GM18511 (cell line): ENCODE measurements at regions not wholly inside any gene's neighbourhood (a gene's known extent, or its start where the extent isn't known, plus 50 kb on each side); places are given as distances from the start of the nearest gene placed in this dataset.

Experiments used
- ATAC-seq: cut with Tn5 transposase; IDR thresholded peaks from one replicate; pipeline ENCODE4 v1.9.1; 2021; ENCODE audit warnings: mild to moderate bottlenecking, moderate library complexity; ENCODE audit not compliant: unreplicated experiment

GRCh38 chr18:4858379-4859127 lies 338.5 kb downstream of the AKAIN1 start:
- ATAC-seq = no peak

- ATAC-seq = no peak
These were observed 342.4 kb downstream of the AKAIN1 start for GRCh38 chr18:4854671-4855070.

- no peak for ATAC-seq
These were observed 345.6 kb downstream of the AKAIN1 start for GRCh38 chr18:4851301-4851976.

- ATAC-seq = no peak
These were observed 350.0 kb downstream of the AKAIN1 start for GRCh38 chr18:4847056-4847455.

GRCh38 chr18:4844320-4844719 lies 352.7 kb downstream of the AKAIN1 start:
- ATAC-seq = no peak

- no peak for ATAC-seq
These were observed 353.3 kb downstream of the AKAIN1 start for GRCh38 chr18:4843771-4844170.

GRCh38 chr18:4842751-4843150 lies 354.3 kb downstream of the AKAIN1 start:
- ATAC-seq = no peak

GRCh38 chr18:4842287-4842686 lies 354.8 kb downstream of the AKAIN1 start:
- ATAC-seq = no peak

- ATAC-seq = no peak
These were observed 357.4 kb downstream of the AKAIN1 start for GRCh38 chr18:4839639-4840038.

GRCh38 chr18:4836141-4836540 lies 360.9 kb downstream of the AKAIN1 start:
- ATAC-seq = no peak

GRCh38 chr18:4831791-4832375 lies 365.2 kb downstream of the AKAIN1 start:
- ATAC-seq = no peak

- ATAC-seq = no peak
These were observed 365.9 kb downstream of the AKAIN1 start for GRCh38 chr18:4831127-4831526.

GRCh38 chr18:4823091-4823490 lies 368.0 kb upstream of the DLGAP1 start:
- ATAC-seq = no peak

GRCh38 chr18:4821801-4822200 lies 366.7 kb upstream of the DLGAP1 start:
- no peak for ATAC-seq

- no peak for ATAC-seq
These were observed 362.6 kb upstream of the DLGAP1 start for GRCh38 chr18:4817665-4818064.

GRCh38 chr18:4813708-4814107 lies 358.6 kb upstream of the DLGAP1 start:
- ATAC-seq = no peak

GRCh38 chr18:4808891-4809290 lies 353.8 kb upstream of the DLGAP1 start:
- ATAC-seq = no peak

GRCh38 chr18:4807604-4808293 lies 352.6 kb upstream of the DLGAP1 start:
- ATAC-seq = no peak

- no peak for ATAC-seq
These were observed 351.2 kb upstream of the DLGAP1 start for GRCh38 chr18:4806331-4806730.

GRCh38 chr18:4802296-4802695 lies 347.2 kb upstream of the DLGAP1 start:
- no peak for ATAC-seq

GRCh38 chr18:4801151-4801550 lies 346.0 kb upstream of the DLGAP1 start:
- no peak for ATAC-seq
